Small intestine (tissue), 7 donors: ENCODE measurements at regions not wholly inside any gene's neighbourhood (a gene's known extent, or its start where the extent isn't known, plus 50 kb on each side); places are given as distances from the start of the nearest gene placed in this dataset.
"Not testable (repeated sequence)": the region's sequence is repeated elsewhere in the genome, so short reads cannot be mapped to it uniquely, and the experiment has no call there.

Experiments
- DNase-seq, 2 donors: peaks; one replicate each; pipeline versions ENCODE4 v3.0.0 to v3.0.0-alpha.2; 2013
- FAIRE-seq: peaks from 2 replicates; lab custom pipeline; 2012; peaks lifted over from hg19 to GRCh38; lab: Jason Lieb, UNC
- H3K27ac ChIP-seq, 3 donors: one replicate each; pipeline ENCODE4 v1.5.1; 2013; ENCODE audit warnings: low read length in 2 of 3, mild to moderate bottlenecking in 2 of 3, control low read depth in 1 of 3, inconsistent platforms in 1 of 3, low read depth in 1 of 3, moderate library complexity in 1 of 3
- H3K27me3 ChIP-seq, 3 donors: one replicate each; pipeline ENCODE4 v1.6.1; 2013; ENCODE audit warnings: low read length in 3 of 3, inconsistent platforms in 1 of 3; ENCODE audit not compliant: control insufficient read depth in 3 of 3, insufficient read depth in 3 of 3
- H3K36me3 ChIP-seq, 3 donors: one replicate each; pipeline ENCODE4 v1.6.1; 2013; ENCODE audit warnings: low read length in 3 of 3, inconsistent platforms in 1 of 3, low read depth in 1 of 3, mild to moderate bottlenecking in 1 of 3, moderate library complexity in 1 of 3; ENCODE audit not compliant: control insufficient read depth in 3 of 3, insufficient read depth in 2 of 3
- H3K4me1 ChIP-seq, 3 donors: one replicate each; pipeline ENCODE4 v1.6.1; 2013; ENCODE audit warnings: low read length in 2 of 3, inconsistent platforms in 1 of 3, low read depth in 1 of 3, mild to moderate bottlenecking in 1 of 3, moderate library complexity in 1 of 3; ENCODE audit not compliant: control insufficient read depth in 3 of 3, insufficient read depth in 2 of 3
- H3K4me3 ChIP-seq, 3 donors: one replicate each; pipeline ENCODE4 v1.5.1; 2013; ENCODE audit warnings: low read length in 3 of 3, control low read depth in 1 of 3, inconsistent platforms in 1 of 3, low read depth in 1 of 3, mild to moderate bottlenecking in 1 of 3, moderate library complexity in 1 of 3
- H3K9me3 ChIP-seq, 2 donors: one replicate each; pipeline ENCODE4 v1.6.1; 2013; ENCODE audit warnings: low read depth in 1 of 2, low read length in 1 of 2; ENCODE audit not compliant: control insufficient read depth in 2 of 2, insufficient read depth in 1 of 2
- WGBS, 3 donors: extraction: QIAGEN DNeasy Blood & Tissue Kit; methylation state at CpG; one replicate each; pipeline ENCODE4 v1.1.7; 2013; 5-methylcytosine and 5-hydroxymethylcytosine counted together
- donor health status: healthy with polysubstance abuse.
- donor health status: control.
- donor health status: control.
- donor health status: Bipolar disorder and iron deficiency.
- donor health status: healthy.

- not testable (repeated sequence) for H3K4me1 ChIP-seq, H3K27me3 ChIP-seq, FAIRE-seq, H3K4me3 ChIP-seq, H3K36me3 ChIP-seq, H3K27ac ChIP-seq, DNase-seq, H3K9me3 ChIP-seq
- WGBS, 3 donors: 71 to 78% (median 78%) methylated on average over 12 to 15 of the region's 16 CpGs
Observed at GRCh38 chr20:29031262-29031982, 2226.0 kb upstream of the DEFB115 start.

DNA sequence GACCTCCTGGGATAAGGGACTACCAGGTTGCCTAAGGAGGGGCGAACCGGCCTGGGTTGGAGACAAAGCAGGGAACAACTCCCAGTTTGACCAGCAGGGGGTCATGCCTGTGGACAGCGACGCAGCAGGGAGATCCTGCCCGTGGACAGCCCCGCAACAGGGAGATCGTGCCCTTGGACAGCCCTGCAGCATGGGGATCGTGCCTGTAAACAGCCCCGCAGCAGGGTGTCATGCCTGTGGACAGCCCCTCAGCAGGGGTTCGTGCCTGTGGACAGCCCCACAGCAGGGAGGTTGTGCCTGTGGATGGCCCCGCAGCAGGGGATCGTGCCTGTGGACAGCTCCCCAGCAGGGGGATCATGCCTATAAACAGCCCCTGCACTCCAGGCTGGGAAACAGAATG is 2213.2 kb upstream of the DEFB115 start:
- not testable (repeated sequence) for H3K9me3 ChIP-seq, H3K4me3 ChIP-seq, FAIRE-seq, H3K27me3 ChIP-seq, H3K4me1 ChIP-seq, H3K36me3 ChIP-seq, DNase-seq, H3K27ac ChIP-seq
- 79 to 85% (median 83%) methylated on average over 12 of the region's 12 CpGs for WGBS, 3 donors

GRCh38 chr20:29050008-29050606 is 2207.4 kb upstream of the DEFB115 start:
- H3K27me3 ChIP-seq, H3K4me3 ChIP-seq, DNase-seq, H3K36me3 ChIP-seq, H3K4me1 ChIP-seq, H3K9me3 ChIP-seq, H3K27ac ChIP-seq, FAIRE-seq: not testable (repeated sequence)
- 64 to 70% (median 65%) methylated on average over 4 of the region's 4 CpGs for WGBS, 3 donors

DNA sequence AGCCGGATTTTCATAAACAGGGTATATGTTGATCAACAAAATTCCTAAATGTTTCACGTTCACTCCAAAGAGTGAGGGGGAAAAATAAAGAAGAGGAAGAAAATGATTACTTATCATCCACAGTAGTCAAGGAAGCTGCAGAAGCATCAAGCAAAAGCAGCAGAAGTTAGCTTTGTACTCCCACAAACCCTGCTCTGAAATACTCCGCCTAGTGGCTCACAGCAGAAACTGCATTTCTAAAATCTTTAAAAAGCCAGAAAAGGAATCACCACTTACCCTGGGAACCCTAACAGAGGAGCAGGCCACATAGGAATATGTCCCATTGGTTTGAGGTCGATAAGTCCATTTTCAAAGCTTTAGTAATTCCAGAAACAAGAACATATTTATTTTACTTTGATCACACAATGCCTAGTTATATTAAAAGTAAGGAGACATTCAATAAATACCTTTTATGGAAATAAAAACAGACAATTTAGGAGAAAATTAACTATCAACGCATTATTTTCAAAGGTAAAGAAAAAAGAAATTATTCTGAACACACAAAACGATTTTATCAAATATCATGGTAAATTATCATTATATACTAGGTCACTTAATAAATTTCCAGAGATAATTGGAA is 2199.5 kb upstream of the DEFB115 start:
- WGBS, 3 donors: 26 to 38% (median 30%) methylated on average over 6 of the region's 6 CpGs
- H3K27ac ChIP-seq, H3K4me3 ChIP-seq, H3K27me3 ChIP-seq, H3K36me3 ChIP-seq, H3K4me1 ChIP-seq, H3K9me3 ChIP-seq, FAIRE-seq, DNase-seq: not testable (repeated sequence)

DNA sequence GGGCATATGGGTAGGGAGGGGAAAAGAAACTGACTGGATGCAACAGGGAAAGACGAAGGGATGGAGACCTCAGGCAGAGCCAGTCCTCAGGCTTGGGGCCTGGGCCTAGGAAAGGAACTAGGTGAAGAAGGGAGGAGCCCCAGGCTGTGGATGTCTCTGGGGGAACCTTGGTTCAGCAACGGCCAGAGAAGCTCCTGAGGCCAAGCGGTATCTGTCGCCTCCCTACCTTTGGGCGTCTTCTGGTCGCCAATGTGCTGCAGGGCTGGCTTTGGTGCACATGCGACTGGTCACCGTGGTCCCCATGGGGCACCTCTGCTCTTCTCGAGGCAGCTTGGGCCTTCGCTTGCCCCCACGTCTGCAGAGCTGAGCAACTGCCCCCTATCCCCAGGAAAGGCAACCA is 2195.0 kb upstream of the DEFB115 start:
- not testable (repeated sequence) for H3K27ac ChIP-seq, H3K36me3 ChIP-seq, H3K27me3 ChIP-seq, FAIRE-seq, DNase-seq, H3K9me3 ChIP-seq, H3K4me3 ChIP-seq, H3K4me1 ChIP-seq
- WGBS, 3 donors: 76 to 83% (median 80%) methylated on average over 11 of the region's 11 CpGs

DNA sequence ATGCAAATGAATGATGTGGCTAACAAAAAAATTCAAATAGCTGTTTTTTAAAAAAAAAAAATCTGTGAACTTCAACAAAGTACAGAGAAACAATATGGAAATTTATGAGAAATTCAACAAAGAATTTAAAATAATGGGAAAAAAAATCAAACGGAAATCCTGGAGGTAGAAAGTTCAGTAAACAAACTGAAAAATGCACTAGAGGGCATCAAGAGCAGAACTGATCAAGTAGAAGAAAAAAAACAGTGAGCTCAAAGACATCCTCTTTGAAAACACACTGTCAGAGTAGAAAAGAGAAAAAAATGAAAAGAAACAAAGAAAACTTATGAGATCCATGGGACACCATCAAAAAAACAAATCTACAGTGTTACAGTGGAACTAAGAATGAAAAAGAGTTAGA is 2191.1 kb upstream of the DEFB115 start:
- H3K9me3 ChIP-seq, H3K4me3 ChIP-seq, DNase-seq, H3K36me3 ChIP-seq, FAIRE-seq, H3K27ac ChIP-seq, H3K4me1 ChIP-seq, H3K27me3 ChIP-seq: not testable (repeated sequence)
- 48 to 61% (median 54%) methylated on average over 1 of the region's 1 CpG for WGBS, 3 donors

GRCh38 chr20:29073640-29074039 is 2183.8 kb upstream of the DEFB115 start:
- not testable (repeated sequence) for FAIRE-seq, H3K36me3 ChIP-seq, H3K9me3 ChIP-seq, H3K27ac ChIP-seq, H3K4me3 ChIP-seq, H3K4me1 ChIP-seq, DNase-seq, H3K27me3 ChIP-seq
- 75 to 78% (median 76%) methylated on average over 8 of the region's 8 CpGs for WGBS, 3 donors

DNA sequence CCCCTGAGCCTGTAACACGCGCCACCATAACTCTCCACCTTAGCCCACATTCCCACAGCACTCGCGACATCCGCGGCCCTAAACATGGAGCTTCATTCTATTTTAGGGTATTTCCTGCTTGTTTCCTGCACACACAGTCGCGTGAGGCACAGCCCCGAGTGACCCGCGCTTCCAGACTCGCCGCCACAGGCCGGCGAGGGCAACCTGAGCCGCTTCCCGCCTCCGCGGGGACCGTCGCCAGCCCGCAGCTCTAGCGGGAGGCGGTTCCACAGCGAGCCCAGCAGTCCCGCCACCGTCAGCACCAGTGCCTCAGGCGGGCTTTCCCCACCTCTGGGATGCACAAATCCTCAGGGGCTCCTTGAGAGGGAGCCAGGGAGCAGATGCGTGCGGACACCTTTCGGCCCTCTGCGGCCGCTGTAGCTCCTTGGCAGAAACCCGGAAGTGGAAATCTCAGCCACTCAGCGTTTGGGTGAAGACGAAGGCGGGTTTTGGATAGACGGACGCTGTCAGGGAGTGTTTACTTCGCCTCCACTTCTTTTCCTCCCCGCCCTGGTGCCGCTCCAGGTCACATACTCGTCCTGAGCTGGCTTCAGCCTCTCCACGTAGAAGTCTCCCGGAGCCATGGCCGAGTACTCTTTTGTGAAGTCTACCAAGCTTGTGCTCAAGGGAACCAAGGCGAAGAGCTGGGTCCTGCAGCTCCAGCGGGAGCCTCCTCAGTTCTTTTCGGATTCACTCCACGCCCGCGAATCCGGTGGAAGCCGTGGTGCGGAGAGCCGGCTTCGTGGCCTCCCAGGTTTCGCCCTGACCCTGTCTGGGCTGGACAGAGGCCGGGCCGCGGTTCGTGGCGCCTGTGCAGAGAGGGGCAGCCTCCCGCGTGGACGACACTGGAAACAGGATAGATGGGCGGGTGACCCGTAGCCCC is 2177.4 kb upstream of the DEFB115 start:
- Histone ChIP-seq H3K27ac (no peak overlapping the region), H3K27me3 (no peaks in the 10 kb centered on the region), H3K36me3 (no peaks in the 10 kb centered on the region), H3K4me1 (no peaks in the 10 kb centered on the region), H3K4me3 (peak overlapping the region in 1 of 3 donors; percentile 44), H3K9me3 (peaks cover 4 to 20% of the 10 kb centered on the region in 2 donors)
- FAIRE-seq: no peak
- WGBS, 3 donors: 43 to 55% (median 54%) methylated on average over 68 of the region's 68 CpGs
- peak; percentile 65 to 72 for DNase-seq
